ENCODE measurements at regions not wholly inside any gene's neighbourhood (a gene's known extent, or its start where the extent isn't known, plus 50 kb on each side); places are given as distances from the start of the nearest gene placed in this dataset.

DNA sequence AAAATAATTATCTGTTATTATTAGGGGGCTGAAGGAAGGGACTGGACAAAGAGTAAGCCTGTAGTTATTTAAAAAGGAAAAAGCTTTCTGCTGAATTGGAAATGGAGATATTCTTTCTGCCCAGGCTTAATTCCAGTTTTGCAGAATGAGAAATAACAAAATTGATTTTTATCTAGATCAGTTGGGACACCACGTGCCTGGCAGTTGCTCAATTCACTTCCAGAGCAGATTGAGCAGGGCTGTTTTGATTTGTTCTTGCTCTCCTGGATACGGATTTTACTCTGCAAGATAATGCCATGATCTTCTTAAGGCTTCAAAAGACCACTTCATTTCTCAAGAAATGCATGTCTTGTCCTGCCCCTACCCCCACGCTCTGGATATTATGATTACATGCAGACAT lies 524.3 kb downstream of the TCERG1L start:
- H2BK15ac ChIP-seq (ENCODE audit: low read depth, low read length), result no peak overlapping the region
- H2BK120ac ChIP-seq (ENCODE audit: low read depth, low read length), result no peak overlapping the region
- H3K18ac ChIP-seq (ENCODE audit: low read depth, low read length), result no peak overlapping the region
- ChIA-PET CTCF (no interaction called here), POLR2A (ENCODE audit: unreplicated experiment) (no interaction called here)
- no peak for TF ChIP-seq FOS (IDR thresholded peaks at IDR 0.05; ENCODE audit: low read depth, low read length)
- TF ChIP-seq CEBPB (IDR thresholded peaks at IDR 0.05; ENCODE audit: low read depth, low read length), result no peak
- no peak for TF ChIP-seq CHD1 (IDR thresholded peaks at IDR 0.05; ENCODE audit: low read depth, low read length)
- no peak for TF ChIP-seq BHLHE40 (IDR thresholded peaks at IDR 0.05; ENCODE audit: low read depth, low read length)
- no peak for TF ChIP-seq MAFK (IDR thresholded peaks at IDR 0.05; ENCODE audit: low read depth, low read length)
- no peak for TF ChIP-seq SMC3 (IDR thresholded peaks at IDR 0.05; ENCODE audit: low read depth, low read length)
- no peak for TF ChIP-seq MXI1 (IDR thresholded peaks at IDR 0.05; ENCODE audit: borderline replicate concordance, low read depth, low read length)
- no peak for TF ChIP-seq NFE2L2 (IDR thresholded peaks at IDR 0.05; ENCODE audit: low read depth, low read length)
- TF ChIP-seq RCOR1 (IDR thresholded peaks at IDR 0.05; ENCODE audit: insufficient replicate concordance, low read length), result no peak
- TF ChIP-seq, protein P1, sequence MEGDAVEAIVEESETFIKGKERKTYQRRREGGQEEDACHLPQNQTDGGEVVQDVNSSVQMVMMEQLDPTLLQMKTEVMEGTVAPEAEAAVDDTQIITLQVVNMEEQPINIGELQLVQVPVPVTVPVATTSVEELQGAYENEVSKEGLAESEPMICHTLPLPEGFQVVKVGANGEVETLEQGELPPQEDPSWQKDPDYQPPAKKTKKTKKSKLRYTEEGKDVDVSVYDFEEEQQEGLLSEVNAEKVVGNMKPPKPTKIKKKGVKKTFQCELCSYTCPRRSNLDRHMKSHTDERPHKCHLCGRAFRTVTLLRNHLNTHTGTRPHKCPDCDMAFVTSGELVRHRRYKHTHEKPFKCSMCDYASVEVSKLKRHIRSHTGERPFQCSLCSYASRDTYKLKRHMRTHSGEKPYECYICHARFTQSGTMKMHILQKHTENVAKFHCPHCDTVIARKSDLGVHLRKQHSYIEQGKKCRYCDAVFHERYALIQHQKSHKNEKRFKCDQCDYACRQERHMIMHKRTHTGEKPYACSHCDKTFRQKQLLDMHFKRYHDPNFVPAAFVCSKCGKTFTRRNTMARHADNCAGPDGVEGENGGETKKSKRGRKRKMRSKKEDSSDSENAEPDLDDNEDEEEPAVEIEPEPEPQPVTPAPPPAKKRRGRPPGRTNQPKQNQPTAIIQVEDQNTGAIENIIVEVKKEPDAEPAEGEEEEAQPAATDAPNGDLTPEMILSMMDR (conservative IDR thresholded peaks at IDR 0.05; ENCODE audit: low read depth, low read length), result no peak
- TF ChIP-seq, protein P2, sequence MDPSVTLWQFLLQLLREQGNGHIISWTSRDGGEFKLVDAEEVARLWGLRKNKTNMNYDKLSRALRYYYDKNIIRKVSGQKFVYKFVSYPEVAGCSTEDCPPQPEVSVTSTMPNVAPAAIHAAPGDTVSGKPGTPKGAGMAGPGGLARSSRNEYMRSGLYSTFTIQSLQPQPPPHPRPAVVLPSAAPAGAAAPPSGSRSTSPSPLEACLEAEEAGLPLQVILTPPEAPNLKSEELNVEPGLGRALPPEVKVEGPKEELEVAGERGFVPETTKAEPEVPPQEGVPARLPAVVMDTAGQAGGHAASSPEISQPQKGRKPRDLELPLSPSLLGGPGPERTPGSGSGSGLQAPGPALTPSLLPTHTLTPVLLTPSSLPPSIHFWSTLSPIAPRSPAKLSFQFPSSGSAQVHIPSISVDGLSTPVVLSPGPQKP (IDR thresholded peaks at IDR 0.05; ENCODE audit: borderline replicate concordance, low read depth, low read length), result no peak
- TF ChIP-seq RAD21 (IDR thresholded peaks at IDR 0.05; ENCODE audit: low read length), result no peak
- no peak for TF ChIP-seq POLR2A (IDR thresholded peaks at IDR 0.05; ENCODE audit: low read depth, low read length)
- TF ChIP-seq RFX5 (IDR thresholded peaks at IDR 0.05; ENCODE audit: low read depth, low read length), result no peak
- no peak for TF ChIP-seq MAZ (IDR thresholded peaks at IDR 0.05; ENCODE audit: borderline replicate concordance, low read depth, low read length)
- TF ChIP-seq, protein P3, sequence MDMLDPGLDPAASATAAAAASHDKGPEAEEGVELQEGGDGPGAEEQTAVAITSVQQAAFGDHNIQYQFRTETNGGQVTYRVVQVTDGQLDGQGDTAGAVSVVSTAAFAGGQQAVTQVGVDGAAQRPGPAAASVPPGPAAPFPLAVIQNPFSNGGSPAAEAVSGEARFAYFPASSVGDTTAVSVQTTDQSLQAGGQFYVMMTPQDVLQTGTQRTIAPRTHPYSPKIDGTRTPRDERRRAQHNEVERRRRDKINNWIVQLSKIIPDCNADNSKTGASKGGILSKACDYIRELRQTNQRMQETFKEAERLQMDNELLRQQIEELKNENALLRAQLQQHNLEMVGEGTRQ (IDR thresholded peaks at IDR 0.05; ENCODE audit: low read depth, low read length), result no peak
- H3K27me3 ChIP-seq (ENCODE audit: control insufficient read depth, insufficient read depth, low read length), result no peaks in the 10 kb centered on the region
- peaks cover 55% of the 10 kb centered on the region for H3K9me3 ChIP-seq (ENCODE audit: control insufficient read depth, insufficient read depth, low read length)
- no peak overlapping the region for H3K9ac ChIP-seq (ENCODE audit: low read depth, low read length)
- intact Hi-C loops (cut with micrococcal nuclease), result no loop called here
- H3K23ac ChIP-seq (ENCODE audit: low read depth, low read length), result no peak overlapping the region
- in situ Hi-C loops (cut with MboI; ENCODE audit: low sequenced_read_pairs), result no loop called here
- H3K79me1 ChIP-seq (ENCODE audit: low read depth in 1 of 2, low read length in 2 of 2), result no peaks in the 10 kb centered on the region
- no peak overlapping the region for H2AFZ ChIP-seq (replicated peaks; ENCODE audit: low read length, poor library complexity)
- no peak overlapping the region for H4K91ac ChIP-seq (ENCODE audit: insufficient read depth, low read depth, low read length)
- H3K56ac ChIP-seq (ENCODE audit: extremely low read depth, insufficient read depth, low read length), result no peak overlapping the region
- no peaks in the 10 kb centered on the region for H4K20me1 ChIP-seq (ENCODE audit: insufficient read depth, low read length)
- no peak overlapping the region for H2BK5ac ChIP-seq (ENCODE audit: low read depth, low read length, poor library complexity, severe bottlenecking)
- H2BK20ac ChIP-seq (ENCODE audit: low read depth, low read length), result no peak overlapping the region
- H3K36me3 ChIP-seq (ENCODE audit: control insufficient read depth, insufficient read depth, low read length), result no peaks in the 10 kb centered on the region
- WGBS, 2 experiments (ENCODE audit: extremely low coverage in 2 of 2, insufficient read length in 1 of 2), result no CpG with 5 or more reads among the region's 3 CpGs
- dilution Hi-C loops (cut with HindIII; ENCODE audit: low sequenced_read_pairs, unreplicated experiment), result no loop called here
- H3K4me1 ChIP-seq (ENCODE audit: control insufficient read depth, insufficient read depth, low read length), result no peaks in the 10 kb centered on the region
- no peak overlapping the region for H3K4ac ChIP-seq (ENCODE audit: low read depth, low read length)
- H4K8ac ChIP-seq (ENCODE audit: low read depth in 2 of 2, low read length in 2 of 2), result no peak overlapping the region
- H2AK9ac ChIP-seq (replicated peaks; ENCODE audit: low read depth, low read length, poor library complexity), result no peak overlapping the region
- DNase-seq (no peak), ATAC-seq (ENCODE audit: low read depth) (no peak)
- H2AK5ac ChIP-seq (ENCODE audit: low read depth, low read length), result no peak overlapping the region
- H4K5ac ChIP-seq (ENCODE audit: low read depth, low read length), result no peak overlapping the region
- no TSS peak for BruUV-seq (replicated peaks)
- no peaks in the 10 kb centered on the region for H3K9me1 ChIP-seq (ENCODE audit: insufficient read depth, low read length)
- H3K4me2 ChIP-seq (ENCODE audit: low read depth, low read length), result no peak overlapping the region
- H3K14ac ChIP-seq (replicated peaks; ENCODE audit: low read depth, low read length), result no peak overlapping the region
- H3K27ac ChIP-seq (ENCODE audit: insufficient read depth, low read length), result no peak overlapping the region
- H3K4me3 ChIP-seq (ENCODE audit: insufficient read depth, low read depth, low read length), result no peak overlapping the region
